ENCODE measurements at regions not wholly inside any gene's neighbourhood (a gene's known extent, or its start where the extent isn't known, plus 50 kb on each side); places are given as distances from the start of the nearest gene placed in this dataset.

DNA sequence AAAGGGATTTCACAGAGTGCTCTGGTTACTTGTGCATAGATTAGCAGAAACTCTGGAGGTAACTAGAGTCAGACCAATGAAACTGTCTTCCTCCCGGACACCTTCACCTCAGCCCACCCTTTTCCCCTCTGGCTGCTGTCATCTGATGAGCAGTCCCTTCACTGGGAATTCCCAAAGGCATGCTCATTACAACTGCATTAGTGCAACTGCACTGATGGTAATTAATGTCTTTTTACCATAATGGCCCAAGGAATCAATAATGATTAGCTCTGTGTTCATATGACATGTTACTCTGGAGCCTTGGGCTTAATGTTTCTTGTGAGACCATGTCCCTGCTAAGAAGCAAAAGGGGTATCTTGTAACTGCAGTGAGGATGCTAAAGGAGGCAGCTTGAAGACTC lies 304.5 kb downstream of the GRIN2B start:
- TF ChIP-seq, protein P1, sequence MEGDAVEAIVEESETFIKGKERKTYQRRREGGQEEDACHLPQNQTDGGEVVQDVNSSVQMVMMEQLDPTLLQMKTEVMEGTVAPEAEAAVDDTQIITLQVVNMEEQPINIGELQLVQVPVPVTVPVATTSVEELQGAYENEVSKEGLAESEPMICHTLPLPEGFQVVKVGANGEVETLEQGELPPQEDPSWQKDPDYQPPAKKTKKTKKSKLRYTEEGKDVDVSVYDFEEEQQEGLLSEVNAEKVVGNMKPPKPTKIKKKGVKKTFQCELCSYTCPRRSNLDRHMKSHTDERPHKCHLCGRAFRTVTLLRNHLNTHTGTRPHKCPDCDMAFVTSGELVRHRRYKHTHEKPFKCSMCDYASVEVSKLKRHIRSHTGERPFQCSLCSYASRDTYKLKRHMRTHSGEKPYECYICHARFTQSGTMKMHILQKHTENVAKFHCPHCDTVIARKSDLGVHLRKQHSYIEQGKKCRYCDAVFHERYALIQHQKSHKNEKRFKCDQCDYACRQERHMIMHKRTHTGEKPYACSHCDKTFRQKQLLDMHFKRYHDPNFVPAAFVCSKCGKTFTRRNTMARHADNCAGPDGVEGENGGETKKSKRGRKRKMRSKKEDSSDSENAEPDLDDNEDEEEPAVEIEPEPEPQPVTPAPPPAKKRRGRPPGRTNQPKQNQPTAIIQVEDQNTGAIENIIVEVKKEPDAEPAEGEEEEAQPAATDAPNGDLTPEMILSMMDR (IDR thresholded peaks at IDR 0.05; ENCODE audit: low read depth, low read length, missing input control), result no peak
- TF ChIP-seq YY1 (IDR thresholded peaks at IDR 0.05), result no peak
- TF ChIP-seq EGR1 (IDR thresholded peaks at IDR 0.05; ENCODE audit: low read depth in 2 of 2), result no peak
- TF ChIP-seq RAD21 (IDR thresholded peaks at IDR 0.05), result no peak
- TF ChIP-seq, protein P2, sequence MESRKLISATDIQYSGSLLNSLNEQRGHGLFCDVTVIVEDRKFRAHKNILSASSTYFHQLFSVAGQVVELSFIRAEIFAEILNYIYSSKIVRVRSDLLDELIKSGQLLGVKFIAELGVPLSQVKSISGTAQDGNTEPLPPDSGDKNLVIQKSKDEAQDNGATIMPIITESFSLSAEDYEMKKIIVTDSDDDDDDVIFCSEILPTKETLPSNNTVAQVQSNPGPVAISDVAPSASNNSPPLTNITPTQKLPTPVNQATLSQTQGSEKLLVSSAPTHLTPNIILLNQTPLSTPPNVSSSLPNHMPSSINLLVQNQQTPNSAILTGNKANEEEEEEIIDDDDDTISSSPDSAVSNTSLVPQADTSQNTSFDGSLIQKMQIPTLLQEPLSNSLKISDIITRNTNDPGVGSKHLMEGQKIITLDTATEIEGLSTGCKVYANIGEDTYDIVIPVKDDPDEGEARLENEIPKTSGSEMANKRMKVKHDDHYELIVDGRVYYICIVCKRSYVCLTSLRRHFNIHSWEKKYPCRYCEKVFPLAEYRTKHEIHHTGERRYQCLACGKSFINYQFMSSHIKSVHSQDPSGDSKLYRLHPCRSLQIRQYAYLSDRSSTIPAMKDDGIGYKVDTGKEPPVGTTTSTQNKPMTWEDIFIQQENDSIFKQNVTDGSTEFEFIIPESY (IDR thresholded peaks at IDR 0.05), result no peak
- TF ChIP-seq GABPA (IDR thresholded peaks at IDR 0.05 in 1 of 2, conservative IDR thresholded peaks at IDR 0.05 in 1 of 2), result no peak
- TF ChIP-seq TAF1 (conservative IDR thresholded peaks at IDR 0.05), result no peak

Data from liver (tissue), 3 donors.